DMS153 treated with DMSO at 0.1 percent for 48 hours (cell line): ENCODE measurements at regions not wholly inside any gene's neighbourhood (a gene's known extent, or its start where the extent isn't known, plus 50 kb on each side); places are given as distances from the start of the nearest gene placed in this dataset.

ENCODE experiments used
- DNase-seq: peaks from one replicate; lab custom pipeline; 2025; ENCODE audit not compliant: unreplicated experiment; lab: John Stamatoyannopoulos, UW

DNA sequence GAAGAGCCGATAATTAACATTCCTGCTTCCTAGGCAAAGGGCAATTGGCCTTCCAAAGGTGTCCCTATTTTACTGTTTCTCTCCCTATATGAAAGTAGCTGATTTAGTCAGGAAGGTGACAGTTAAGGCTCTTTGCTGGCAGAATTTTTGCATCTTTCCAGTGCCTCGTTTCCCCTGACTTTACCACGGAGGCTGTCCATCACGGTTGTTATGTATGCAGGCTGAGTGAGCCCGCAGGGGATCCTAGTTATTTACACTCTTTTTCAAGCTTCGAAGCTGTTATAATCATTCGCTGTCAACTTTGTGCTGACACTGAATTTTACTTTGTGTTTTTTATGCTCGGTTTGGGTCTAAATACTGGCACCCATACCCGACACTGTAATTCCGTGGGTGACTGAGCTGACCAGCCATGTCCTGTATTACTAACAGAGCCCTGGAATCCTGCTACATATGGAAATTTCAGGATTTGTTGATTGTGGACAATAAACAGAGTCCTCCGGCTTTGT lies 713.8 kb upstream of the FANCL start:
- no peak for DNase-seq

DNA sequence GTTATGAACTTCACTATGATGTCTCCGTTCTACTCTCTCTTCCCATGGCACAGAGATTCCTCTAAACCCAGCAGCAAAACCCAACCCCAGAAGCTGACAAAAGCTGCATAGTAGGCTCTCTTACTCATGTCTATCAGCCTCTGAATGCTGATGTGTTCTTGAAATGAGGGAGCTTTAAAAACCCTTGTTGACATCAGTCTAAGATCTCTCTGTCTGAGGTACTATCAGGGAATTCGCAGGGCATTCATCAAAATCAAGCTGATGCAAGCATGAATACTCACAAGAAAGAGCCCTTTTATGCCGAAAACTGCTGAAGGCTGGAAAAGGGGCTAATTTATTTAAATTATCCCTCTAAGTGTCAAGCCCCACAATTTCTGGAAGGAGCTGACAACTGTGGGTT lies 710.6 kb upstream of the FANCL start:
- DNase-seq: no peak

DNA sequence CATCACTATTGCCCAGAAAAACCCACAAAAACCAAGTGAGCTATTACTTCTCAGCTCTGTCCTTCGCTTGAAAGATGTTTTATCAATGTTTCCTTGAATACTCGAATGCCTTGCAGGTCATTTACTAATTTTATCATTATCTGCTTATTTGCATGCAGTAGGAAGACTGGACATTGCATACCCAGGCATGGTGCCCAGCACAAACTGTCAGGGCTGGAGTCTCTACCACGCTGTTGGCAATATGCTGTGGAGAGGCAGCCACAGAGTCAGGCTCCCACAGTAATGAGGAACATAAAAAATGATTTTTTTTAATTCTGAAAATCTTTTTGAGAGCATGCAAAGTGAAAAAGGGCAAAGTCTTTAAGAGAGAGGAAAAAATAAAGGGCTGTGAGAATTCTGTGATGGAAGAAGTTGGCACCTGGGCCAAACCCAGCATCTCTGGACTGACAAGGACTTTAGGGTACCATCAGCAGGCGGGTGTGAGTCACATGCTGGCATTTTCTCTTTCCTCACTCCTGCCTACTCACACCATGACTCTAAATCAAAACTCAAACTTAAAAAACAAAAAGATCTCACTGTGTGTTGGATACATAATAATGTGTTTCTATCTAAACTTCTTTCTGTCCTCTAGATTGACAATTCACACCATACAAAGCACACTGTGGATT lies 709.8 kb upstream of the FANCL start:
- no peak for DNase-seq

DNA sequence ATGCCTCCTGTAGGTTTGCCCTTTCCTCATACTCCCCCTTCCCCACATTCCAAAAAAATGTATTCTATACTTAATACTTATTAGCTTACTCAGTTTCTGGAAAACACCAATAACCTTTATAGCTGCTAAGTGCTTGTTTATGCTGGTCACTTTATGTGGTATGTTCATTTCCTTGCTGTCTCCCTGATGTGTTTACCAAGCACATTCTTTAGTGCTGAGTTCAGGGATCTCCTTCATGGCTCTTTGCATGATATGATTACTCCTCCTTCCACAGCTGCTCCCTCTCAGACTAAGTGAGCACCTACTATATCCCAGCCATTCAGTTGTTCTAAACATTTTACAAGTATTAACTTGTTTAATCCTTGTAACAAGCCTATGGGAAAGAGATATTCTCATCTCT lies 698.3 kb upstream of the FANCL start:
- DNase-seq: no peak

DNA sequence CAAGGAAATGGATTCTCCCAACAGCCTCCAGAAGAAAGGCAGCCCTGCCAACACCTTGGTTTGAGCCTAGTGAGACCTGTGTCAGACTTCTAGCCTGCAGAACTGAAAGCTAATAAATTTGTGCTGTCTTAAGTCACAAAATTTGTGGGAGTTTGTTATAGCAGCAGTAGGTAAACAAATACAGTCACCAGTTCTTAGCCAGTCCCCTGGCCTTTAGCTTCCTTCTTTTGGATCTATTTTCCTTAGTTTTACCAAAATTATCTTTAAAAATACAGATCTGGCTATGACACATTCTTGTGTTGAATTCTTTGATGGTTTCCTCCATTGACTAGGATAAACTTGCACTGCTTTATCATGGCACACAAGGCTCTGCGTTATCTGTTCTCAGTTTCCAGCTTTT lies 697.9 kb upstream of the FANCL start:
- no peak for DNase-seq

DNA sequence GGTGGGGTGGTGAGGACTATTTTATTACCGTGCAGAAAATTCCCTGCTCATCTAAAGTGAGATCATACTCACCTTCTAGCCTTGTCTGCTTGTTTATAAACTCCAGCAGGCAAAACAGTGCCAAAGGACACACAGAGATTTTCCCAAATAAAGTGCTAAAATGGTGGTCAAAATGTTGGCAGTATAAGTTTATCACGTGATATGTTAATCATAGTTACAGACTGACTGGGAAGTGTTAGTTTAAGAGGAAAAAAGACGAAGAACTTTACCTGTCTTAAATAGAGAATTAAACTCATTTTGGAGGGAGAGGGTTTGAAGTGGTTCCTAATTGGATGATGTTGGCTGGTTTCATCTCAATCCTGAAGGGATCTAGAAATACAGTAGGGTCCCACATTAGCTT lies 691.7 kb upstream of the FANCL start:
- no peak for DNase-seq

DNA sequence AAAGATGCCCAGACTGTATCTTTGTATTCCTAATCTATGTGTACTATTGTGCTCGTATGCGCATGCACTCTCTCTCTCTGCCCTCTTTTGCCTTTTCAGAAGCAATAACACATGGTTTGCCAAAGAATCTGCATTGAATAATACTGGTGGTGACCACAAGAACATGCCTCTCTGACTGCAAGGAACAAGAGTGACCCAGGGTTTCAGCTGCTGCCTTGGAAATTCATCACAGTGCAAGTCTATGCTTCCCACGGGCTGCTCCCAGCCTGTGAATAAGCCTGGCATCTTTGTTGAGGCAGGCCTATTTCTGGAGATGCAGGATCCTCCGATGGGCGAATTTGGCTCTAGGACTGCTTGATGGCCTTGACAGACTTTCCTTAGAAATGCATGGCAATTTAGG lies 689.4 kb upstream of the FANCL start:
- DNase-seq: no peak

DNA sequence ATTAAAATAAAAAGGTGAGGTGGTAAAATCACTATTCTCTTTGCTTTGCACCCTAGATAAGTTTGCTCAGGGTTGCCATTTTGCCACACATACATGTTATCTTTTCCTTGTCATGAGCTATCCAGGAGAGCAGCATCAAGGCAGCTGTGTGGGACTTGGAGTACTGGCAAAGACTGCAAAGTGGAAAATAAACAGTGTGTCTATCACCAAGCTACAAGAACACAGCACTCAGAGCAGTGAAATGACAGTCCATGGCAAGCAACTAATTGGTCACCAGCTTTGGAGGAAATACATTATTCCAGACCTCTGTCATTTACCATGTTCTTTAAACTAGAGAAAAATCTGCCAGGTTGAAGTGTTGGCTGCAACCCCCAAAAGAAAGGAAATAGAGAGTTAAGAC lies 687.8 kb upstream of the FANCL start:
- no peak for DNase-seq

DNA sequence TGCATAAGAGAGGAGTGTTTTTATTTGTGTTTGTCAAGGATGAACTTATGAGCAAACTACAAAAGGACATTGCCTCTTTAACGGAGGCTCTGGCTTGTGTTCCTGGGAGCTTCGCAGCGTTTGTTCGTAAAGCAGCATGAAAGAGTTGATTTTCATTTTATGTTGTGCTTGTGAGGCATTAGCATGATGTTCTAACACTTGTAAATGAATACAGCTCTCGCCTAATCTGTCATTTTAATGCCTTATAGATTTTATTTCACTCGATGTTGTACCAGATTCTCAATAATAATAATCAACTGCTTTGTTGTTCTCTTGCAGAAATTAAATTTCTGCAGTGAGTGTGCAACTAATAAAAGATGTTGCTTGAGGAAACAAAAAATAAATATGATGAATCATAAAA lies 687.3 kb upstream of the FANCL start:
- no peak for DNase-seq

DNA sequence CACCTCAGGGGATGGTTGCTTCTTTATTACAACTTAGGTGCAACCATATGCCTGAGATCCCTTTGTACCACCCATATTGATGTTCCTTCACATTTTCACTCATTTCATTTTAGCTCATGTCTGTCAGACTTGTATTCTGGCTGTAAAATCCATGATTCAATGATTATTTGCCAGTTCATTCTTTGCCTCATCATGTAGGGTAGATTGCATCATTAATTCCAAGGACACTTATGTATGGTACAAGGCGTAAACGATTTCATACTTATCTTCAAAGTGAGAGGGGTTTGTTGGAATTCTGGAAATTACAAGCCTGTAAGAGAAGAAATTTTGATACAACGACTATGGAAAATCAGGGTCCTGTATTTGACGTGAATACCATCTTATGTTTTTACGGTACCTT lies 685.0 kb upstream of the FANCL start:
- DNase-seq: no peak

DNA sequence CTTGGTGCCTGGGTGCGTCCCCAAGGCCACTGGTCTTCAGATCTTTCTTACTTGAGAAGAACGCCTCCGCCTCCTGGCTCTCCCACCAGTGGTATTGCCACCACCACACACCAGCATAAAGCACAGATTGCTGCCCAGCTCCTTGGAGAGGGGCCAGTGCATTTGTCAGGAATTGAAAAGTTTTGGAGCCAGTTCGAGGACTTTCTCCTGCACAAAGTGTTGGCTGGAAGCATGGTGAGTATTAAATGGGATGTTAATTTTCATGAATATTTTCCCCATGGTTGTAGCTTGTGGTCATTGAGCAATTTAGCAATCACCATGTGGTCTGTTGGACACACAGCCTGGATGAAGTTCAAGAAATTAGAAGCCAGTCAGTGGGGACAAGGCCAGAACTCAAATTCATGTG lies 684.6 kb upstream of the FANCL start:
- DNase-seq: no peak

DNA sequence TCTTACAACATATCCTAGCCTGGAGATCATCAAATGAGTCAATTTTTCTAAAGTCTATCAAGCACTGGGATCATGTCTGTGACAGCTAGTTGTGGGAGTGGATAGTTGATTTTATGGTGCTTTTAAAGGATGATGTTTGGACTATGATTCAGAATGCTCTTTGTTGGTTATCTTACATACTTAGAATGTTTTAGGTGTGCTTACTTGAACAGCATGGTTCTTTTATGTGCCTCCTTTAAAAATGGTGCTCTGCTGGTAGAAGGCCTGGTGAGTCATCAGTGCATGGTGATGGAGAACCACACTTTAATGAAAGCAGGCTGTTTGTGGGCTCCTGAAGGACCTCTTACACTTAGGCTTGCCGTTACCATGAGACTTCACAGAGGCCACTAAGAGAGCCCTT lies 682.7 kb upstream of the FANCL start:
- DNase-seq: no peak

DNA sequence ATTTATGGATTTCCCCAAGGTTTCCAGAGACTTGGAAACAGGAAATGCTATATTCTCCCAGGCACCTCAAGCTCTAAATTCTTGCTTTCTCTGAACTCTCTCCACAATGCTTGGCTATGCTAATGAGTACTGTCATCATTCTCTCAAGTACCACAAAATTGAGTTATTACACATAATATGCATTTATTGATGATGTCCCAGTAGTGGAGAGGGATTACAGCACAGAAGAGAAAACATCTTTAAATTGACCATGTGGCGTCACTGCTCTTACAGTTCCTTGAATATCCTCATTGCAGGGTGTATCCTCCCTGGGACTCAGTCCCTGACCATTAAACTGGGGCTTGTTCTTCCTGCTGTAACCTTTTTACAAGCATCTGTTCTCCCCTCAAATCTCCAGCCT lies 681.1 kb upstream of the FANCL start:
- no peak for DNase-seq

DNA sequence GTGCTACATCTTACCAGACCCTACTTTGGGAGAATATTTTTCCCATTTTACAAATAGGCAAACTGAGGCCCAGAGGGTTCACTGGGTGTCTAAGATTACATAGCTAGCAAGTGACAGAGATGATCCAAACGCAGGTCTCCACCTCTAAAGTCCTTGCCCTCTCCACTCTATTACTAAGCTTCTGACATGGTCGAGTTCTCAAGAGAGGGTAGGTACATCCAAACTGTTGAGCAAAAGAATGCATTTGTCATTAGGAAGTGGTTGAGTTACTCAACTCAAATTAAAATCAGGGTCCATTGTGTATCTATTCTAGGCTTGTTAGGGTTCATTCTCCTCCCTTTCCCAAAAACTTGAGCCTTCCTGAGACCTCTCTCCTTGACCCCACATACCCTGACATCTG lies 680.6 kb upstream of the FANCL start:
- no peak for DNase-seq

DNA sequence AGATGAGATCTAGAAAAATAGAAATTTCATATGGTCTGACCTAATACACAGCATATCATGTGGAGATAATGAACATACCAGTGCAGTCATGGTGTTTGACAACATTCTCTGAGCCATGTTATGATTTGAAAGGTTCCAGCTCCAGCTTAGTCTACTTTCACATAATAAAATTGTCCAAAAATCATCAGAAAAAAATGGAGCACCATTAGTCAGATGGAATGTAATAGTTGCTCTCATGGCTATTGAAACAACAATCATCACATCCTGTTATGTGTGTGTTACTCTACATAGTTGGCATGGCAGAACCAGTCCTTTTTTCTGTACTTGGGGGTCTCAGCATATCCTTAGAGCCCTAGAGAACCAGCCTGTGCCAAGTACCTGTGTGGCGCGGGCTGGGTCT lies 678.9 kb upstream of the FANCL start:
- DNase-seq: no peak

DNA sequence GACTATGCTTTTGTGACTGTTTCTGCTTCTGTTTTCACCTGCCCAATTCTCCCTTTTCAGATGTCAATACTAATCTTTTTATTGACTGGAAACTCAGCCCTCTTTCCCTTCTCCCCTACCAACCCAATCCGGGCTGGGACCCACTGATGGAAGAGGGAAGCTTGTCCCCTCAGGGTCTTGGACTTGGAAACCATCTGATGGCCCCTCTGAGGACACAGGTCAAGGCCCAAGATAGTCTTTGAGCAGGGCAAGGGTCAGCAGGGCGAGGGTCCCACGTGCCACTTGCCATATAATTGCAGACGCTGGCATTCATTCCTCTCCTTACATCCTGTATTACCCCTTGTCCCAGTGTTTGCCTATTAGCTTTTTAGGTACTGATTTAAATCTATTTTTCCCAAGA lies 678.2 kb upstream of the FANCL start:
- no peak for DNase-seq

DNA sequence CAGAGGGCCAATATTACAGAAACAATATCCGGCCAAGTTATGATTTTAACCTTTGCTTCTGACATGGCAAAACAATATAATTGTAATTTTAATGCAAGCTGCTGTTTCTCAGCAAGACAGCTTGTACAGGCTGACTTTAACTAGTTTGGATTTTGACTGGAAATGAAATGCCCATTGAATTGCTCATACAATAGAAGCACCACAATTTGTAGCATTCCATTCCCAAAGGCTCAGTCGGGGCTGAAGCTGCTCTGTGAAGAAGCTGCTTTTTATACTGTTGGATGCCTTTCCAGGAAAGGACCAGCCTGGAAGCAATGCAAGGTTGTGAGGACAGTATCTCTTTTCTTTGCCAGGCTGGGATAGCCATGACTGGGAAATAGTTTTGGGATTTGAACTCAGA lies 677.0 kb upstream of the FANCL start:
- DNase-seq: no peak

DNA sequence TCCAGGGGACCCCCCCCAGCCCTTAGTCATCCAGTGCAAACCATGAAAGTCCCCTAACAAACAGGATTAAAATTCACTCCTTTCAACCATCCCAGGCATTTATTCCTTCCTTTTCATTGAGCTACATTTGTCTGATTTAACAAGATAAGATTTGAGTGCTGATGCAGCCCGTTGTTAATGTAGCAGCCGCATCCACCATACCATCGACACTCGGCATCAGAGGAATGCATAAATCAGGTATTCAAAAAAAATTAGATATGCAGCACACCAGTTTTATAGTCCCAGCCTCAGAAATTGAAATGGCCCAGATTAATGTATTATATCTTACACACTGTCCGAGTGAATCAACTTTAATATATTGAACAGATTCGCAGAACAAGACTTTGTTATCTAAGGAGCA lies 676.5 kb upstream of the FANCL start:
- DNase-seq: no peak

DNA sequence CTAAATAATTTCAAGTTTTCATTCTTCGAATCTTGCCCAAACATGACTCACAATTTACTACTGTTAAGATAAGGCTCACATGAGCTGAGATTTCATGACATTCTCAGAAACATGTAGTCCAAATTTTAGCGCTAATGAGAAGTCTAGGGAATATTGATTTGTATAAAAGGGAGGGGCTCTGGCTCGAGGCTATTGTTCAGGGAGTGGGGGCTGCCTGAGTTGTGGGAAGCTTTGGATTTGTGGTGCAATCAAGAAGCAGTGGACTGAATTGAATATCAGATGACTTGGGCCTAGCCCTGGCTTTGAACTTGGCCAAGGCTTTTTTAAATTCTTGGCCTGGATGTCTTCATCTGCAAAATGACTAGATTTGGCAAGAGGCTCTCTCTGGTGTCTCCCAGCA lies 674.9 kb upstream of the FANCL start:
- no peak for DNase-seq

DNA sequence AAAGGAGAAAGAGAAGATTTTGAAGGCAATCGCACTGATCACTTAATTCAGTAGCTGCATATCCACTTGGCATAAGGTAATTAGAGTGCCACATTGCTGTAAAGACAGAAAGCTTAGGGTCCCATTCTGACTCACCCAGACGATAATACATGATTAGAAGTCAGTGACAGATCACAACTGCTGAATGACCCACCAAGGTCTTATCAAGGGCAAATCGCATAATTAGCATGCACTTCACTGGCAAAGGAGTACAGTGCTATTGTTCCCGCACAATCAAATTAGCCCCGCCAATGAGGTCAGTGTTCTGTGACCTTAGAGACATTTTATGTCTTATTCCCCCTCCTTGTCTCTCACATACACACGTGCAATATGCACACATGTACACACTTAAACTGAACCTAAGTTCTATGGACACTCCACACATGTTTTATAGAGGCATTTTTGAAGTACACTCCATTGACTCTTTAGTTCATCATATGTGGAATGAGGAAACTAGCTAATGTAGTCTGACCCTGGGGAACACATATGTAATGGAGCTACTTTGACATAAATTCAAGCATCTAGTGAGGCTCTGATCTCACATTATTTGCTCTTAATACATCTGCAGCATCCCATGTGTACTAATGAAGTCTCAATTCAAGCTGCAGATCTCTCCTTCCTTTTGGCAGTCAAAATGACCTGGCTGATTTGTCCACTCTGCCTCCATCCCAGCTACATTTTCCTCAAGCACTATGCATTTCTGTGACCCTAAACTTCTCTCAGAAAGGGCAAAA lies 673.8 kb upstream of the FANCL start:
- no peak for DNase-seq

DNA sequence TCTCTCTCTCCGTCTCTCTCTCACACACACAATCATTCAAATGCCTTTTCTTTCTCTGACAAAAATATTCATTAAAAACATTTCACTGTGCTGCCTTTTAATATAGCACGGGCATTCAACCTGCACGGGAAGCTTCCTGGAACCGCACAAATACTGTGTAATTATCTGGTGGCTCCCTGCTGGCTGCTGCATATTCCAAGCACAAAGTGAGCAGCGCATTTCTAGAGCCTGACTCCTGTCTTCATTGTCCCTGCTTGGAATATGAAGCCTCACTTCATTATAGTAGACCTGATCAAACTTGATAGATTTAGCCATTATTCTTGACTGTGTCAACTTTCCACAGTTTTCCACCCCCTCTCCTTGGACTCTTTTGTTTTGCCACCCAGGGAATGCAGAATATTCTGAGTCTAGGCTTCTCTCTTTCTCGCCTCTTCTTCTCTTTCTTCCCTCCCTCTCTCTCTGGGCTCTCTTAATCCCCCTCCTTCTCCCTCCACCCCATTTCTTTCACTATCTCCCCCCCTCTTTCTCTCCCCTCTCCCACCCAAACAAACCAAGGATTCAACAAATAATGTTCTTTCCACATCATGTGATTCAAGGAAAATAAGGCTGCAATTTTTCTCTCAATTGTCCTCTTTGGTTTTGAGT lies 672.1 kb upstream of the FANCL start:
- DNase-seq: peak; percentile 50

DNA sequence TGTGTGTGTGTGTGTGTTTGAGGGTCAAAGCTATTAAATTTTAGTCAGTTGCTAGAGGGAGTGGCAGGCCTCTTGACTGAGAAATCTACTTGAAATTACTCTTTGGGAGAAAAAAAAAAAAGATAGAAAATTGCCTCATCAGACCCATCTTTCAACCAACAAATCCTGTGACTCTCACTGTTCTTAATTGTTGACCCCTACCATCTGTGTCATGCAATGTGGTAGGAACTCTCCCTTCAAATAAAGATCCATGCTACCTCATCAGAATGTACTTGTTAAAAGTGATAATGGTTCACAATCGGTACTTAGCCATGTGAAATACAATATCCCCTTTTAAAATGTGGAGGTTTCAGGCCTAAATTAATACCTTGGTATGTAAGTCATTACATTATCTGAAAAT lies 670.8 kb upstream of the FANCL start:
- no peak for DNase-seq
